ENCODE measurements at regions not wholly inside any gene's neighbourhood (a gene's known extent, or its start where the extent isn't known, plus 50 kb on each side); places are given as distances from the start of the nearest gene placed in this dataset.

- Histone ChIP-seq H3K4me3 (replicated peaks; ENCODE audit: insufficient read depth, low read length) (no peak overlapping the region), H3K27me3 (ENCODE audit: insufficient read depth, poor library complexity, severe bottlenecking) (no peaks in the 10 kb centered on the region), H3K27ac (replicated peaks) (no peak overlapping the region)
- TF ChIP-seq POLR2AphosphoS5 (IDR thresholded peaks at IDR 0.05; ENCODE audit: low read depth) (no peak), GABPA (IDR thresholded peaks at IDR 0.05; ENCODE audit: low read depth) (no peak), SPI1 (IDR thresholded peaks at IDR 0.05; ENCODE audit: borderline replicate concordance, low read depth) (no peak)
- no peak for DNase-seq (ENCODE audit: low read depth in 1 of 2, low spot score in 1 of 2)
Observed at GRCh38 chr18:66833646-66834045, 229.8 kb upstream of the CDH19 start.

GRCh38 chr18:66826211-66826610, 222.3 kb upstream of the CDH19 start:
- DNase-seq (ENCODE audit: low read depth in 1 of 2, low spot score in 1 of 2): no peak
- Histone ChIP-seq H3K27ac (replicated peaks) (no peak overlapping the region), H3K4me3 (replicated peaks; ENCODE audit: insufficient read depth, low read length) (no peak overlapping the region), H3K27me3 (ENCODE audit: insufficient read depth, poor library complexity, severe bottlenecking) (no peaks in the 10 kb centered on the region)
- TF ChIP-seq GABPA (IDR thresholded peaks at IDR 0.05; ENCODE audit: low read depth): no peak
- TF ChIP-seq REST (IDR thresholded peaks at IDR 0.05; ENCODE audit: insufficient replicate concordance, low read depth): no peak
- TF ChIP-seq SPI1 (IDR thresholded peaks at IDR 0.05; ENCODE audit: borderline replicate concordance, low read depth): no peak
- no peak for TF ChIP-seq POLR2AphosphoS5 (IDR thresholded peaks at IDR 0.05; ENCODE audit: low read depth)
- TF ChIP-seq CTCF (IDR thresholded peaks at IDR 0.05; ENCODE audit: insufficient read depth, low read length): no peak

GRCh38 chr18:66825347-66825746, 221.5 kb upstream of the CDH19 start:
- Histone ChIP-seq H3K27me3 (ENCODE audit: insufficient read depth, poor library complexity, severe bottlenecking) (no peaks in the 10 kb centered on the region), H3K4me3 (replicated peaks; ENCODE audit: insufficient read depth, low read length) (no peak overlapping the region), H3K27ac (replicated peaks) (no peak overlapping the region)
- no peak for DNase-seq (ENCODE audit: low read depth in 1 of 2, low spot score in 1 of 2)
- TF ChIP-seq POLR2AphosphoS5 (IDR thresholded peaks at IDR 0.05; ENCODE audit: low read depth) (no peak), REST (IDR thresholded peaks at IDR 0.05; ENCODE audit: insufficient replicate concordance, low read depth) (no peak), CTCF (IDR thresholded peaks at IDR 0.05; ENCODE audit: insufficient read depth, low read length) (no peak), SPI1 (IDR thresholded peaks at IDR 0.05; ENCODE audit: borderline replicate concordance, low read depth) (no peak)

- TF ChIP-seq SPI1 (IDR thresholded peaks at IDR 0.05; ENCODE audit: borderline replicate concordance, low read depth) (peak; percentile 13; the same call in 1 of the 2 replicates), REST (IDR thresholded peaks at IDR 0.05; ENCODE audit: insufficient replicate concordance, low read depth) (no peak)
- Histone ChIP-seq H3K27ac (replicated peaks) (no peak overlapping the region), H3K27me3 (ENCODE audit: insufficient read depth, poor library complexity, severe bottlenecking) (no peaks in the 10 kb centered on the region), H3K4me3 (replicated peaks; ENCODE audit: insufficient read depth, low read length) (no peak overlapping the region)
- no peak for DNase-seq (ENCODE audit: low read depth in 1 of 2, low spot score in 1 of 2)
Observed at GRCh38 chr18:66819235-66819634, 215.3 kb upstream of the CDH19 start.
